H1 (cell line): ENCODE measurements at regions not wholly inside any gene's neighbourhood (a gene's known extent, or its start where the extent isn't known, plus 50 kb on each side); places are given as distances from the start of the nearest gene placed in this dataset.

Source experiments
- CTCF ChIA-PET: fragments of 300-600 bp; sonication (Branson Sonifier 250); formaldehyde crosslinking; loops from one replicate; lab custom pipeline; 2021; ENCODE audit not compliant: partially characterized antibody; lab: Charles Lee
- POLR2A ChIA-PET: fragments of 300-600 bp; sonication (Branson Sonifier 250); formaldehyde crosslinking; loops from one replicate; lab custom pipeline; 2021; ENCODE audit warnings: inconsistent platforms; ENCODE audit not compliant: partially characterized antibody; lab: Charles Lee
- DNase-seq, 2 experiments: peaks; one replicate each; pipeline versions ENCODE4 v3.0.0 to v3.0.0-alpha.2; 2010 to 2022; ENCODE audit warnings: low spot score in 2 of 2, low read depth in 1 of 2, mixed read lengths in 1 of 2
- FAIRE-seq: peaks from 2 replicates; lab custom pipeline; 2011; peaks lifted over from hg19 to GRCh38; lab: Jason Lieb, UNC
- H2AFZ ChIP-seq: 2 replicates; pipeline ENCODE4 v1.8.1; 2012; ENCODE audit warnings: low read length, inconsistent platforms
- H2AK5ac ChIP-seq: 2 replicates; pipeline ENCODE4 v1.6.1; 2013; ENCODE audit warnings: low read depth, low read length
- H2BK120ac ChIP-seq: replicated peaks from 2 replicates; pipeline ENCODE3; 2013; ENCODE audit warnings: low read depth, low read length, inconsistent platforms
- H2BK12ac ChIP-seq: 2 replicates; pipeline ENCODE4 v1.6.1; 2013; ENCODE audit warnings: low read depth, low read length
- H2BK15ac ChIP-seq: 2 replicates; pipeline ENCODE4 v1.6.1; 2013; ENCODE audit warnings: low read length
- H2BK20ac ChIP-seq: 2 replicates; pipeline ENCODE4 v1.6.1; 2013; ENCODE audit warnings: low read length
- H2BK5ac ChIP-seq: 2 replicates; pipeline ENCODE4 v1.6.1; 2013; ENCODE audit warnings: low read depth, low read length
- H3K14ac ChIP-seq: 2 replicates; pipeline ENCODE4 v1.6.1; 2013; ENCODE audit warnings: inconsistent platforms; ENCODE audit not compliant: insufficient read length
- H3K18ac ChIP-seq: 2 replicates; pipeline ENCODE4 v1.6.1; 2013; ENCODE audit warnings: low read length; ENCODE audit errors: extremely low read depth
- H3K23ac ChIP-seq: 2 replicates; pipeline ENCODE4 v1.6.1; 2013; ENCODE audit warnings: inconsistent platforms; ENCODE audit not compliant: insufficient read length
- H3K23me2 ChIP-seq: 2 replicates; pipeline ENCODE4 v1.6.1; 2013; ENCODE audit warnings: low read depth, low read length
- H3K27ac ChIP-seq: 2 replicates; pipeline ENCODE4 v1.6.1; 2011; ENCODE audit warnings: low read depth, low read length, inconsistent platforms
- H3K27me3 ChIP-seq, 4 experiments: replicated peaks in 1 of 4; 1 replicate in 1 of 4; 2 replicates in 3 of 4; pipeline versions ENCODE4 v1.6.1 to v1.8.1; 2011 to 2013; ENCODE audit warnings: low read length in 3 of 4, mild to moderate bottlenecking in 3 of 4, inconsistent platforms in 2 of 4, mixed read lengths in 2 of 4, moderate library complexity in 1 of 4; ENCODE audit not compliant: control insufficient read depth in 3 of 4, insufficient read depth in 3 of 4; ENCODE audit errors: extremely low read depth in 1 of 4
- H3K36me3 ChIP-seq, 4 experiments: 2 replicates each; pipeline versions ENCODE4 v1.6.1 to v1.8.1; 2011 to 2013; ENCODE audit warnings: mild to moderate bottlenecking in 4 of 4, low read length in 3 of 4, moderate library complexity in 2 of 4, control low read depth in 1 of 4, inconsistent platforms in 1 of 4; ENCODE audit not compliant: insufficient read depth in 4 of 4, control insufficient read depth in 2 of 4
- H3K4ac ChIP-seq: replicated peaks from 2 replicates; pipeline ENCODE3; 2013; ENCODE audit warnings: low read length, low read depth, mixed read lengths, inconsistent platforms; ENCODE audit not compliant: insufficient read length
- H3K4me1 ChIP-seq, 4 experiments: replicated peaks in 1 of 4; 1 replicate in 1 of 4; 2 replicates in 3 of 4; pipeline versions ENCODE4 v1.6.1 to v1.8.1; 2011 to 2013; ENCODE audit warnings: low read length in 3 of 4, inconsistent platforms in 2 of 4, mixed read lengths in 1 of 4; ENCODE audit not compliant: insufficient read depth in 4 of 4, control insufficient read depth in 3 of 4
- H3K4me2 ChIP-seq, 2 experiments: 2 replicates each; pipeline versions ENCODE4 v1.6.1 to v1.8.1; 2011 to 2013; ENCODE audit warnings: low read depth in 2 of 2, low read length in 2 of 2, control low read depth in 1 of 2, inconsistent platforms in 1 of 2, mild to moderate bottlenecking in 1 of 2; ENCODE audit not compliant: insufficient read depth in 1 of 2
- H3K4me3 ChIP-seq, 4 experiments: fragments of 200-600, 300-600 bp in 1 of 4; sonication (generic), shearing (Covaris generic), sonication (Bioruptor Twin) in 1 of 4; 2 replicates each; pipeline versions ENCODE4 v1.5.1 to v1.8.1; 2011 to 2016; ENCODE audit warnings: low read length in 4 of 4, low read depth in 3 of 4, control low read depth in 2 of 4, inconsistent platforms in 2 of 4, mild to moderate bottlenecking in 2 of 4, mixed read lengths in 1 of 4, moderate library complexity in 1 of 4; ENCODE audit not compliant: insufficient read depth in 2 of 4; ENCODE audit errors: extremely low read depth in 1 of 4
- H3K56ac ChIP-seq: replicated peaks from 2 replicates; pipeline ENCODE3; 2013; ENCODE audit warnings: low read depth, mild to moderate bottlenecking, mixed read lengths, low read length, inconsistent platforms; ENCODE audit not compliant: insufficient read length
- H3K79me1 ChIP-seq: 2 replicates; pipeline ENCODE4 v1.6.1; 2013; ENCODE audit warnings: low read depth, low read length, control low read depth
- H3K79me2 ChIP-seq, 2 experiments: 2 replicates each; pipeline versions ENCODE4 v1.6.1 to v1.8.1; 2012 to 2013; ENCODE audit warnings: low read length in 2 of 2, mild to moderate bottlenecking in 2 of 2, inconsistent platforms in 1 of 2; ENCODE audit not compliant: insufficient read depth in 2 of 2, control insufficient read depth in 1 of 2
- H3K9ac ChIP-seq, 4 experiments: replicated peaks in 1 of 4; 1 replicate in 1 of 4; 2 replicates in 3 of 4; pipeline versions ENCODE4 v1.6.1 to v1.8.1; 2011 to 2013; ENCODE audit warnings: low read depth in 3 of 4, low read length in 3 of 4, control low read depth in 2 of 4, mild to moderate bottlenecking in 2 of 4, moderate library complexity in 2 of 4, inconsistent platforms in 1 of 4; ENCODE audit errors: extremely low read depth in 1 of 4
- H3K9me3 ChIP-seq, 2 experiments: 2 replicates each; pipeline versions ENCODE4 v1.6.1 to v1.8.1; 2012 to 2013; ENCODE audit warnings: mild to moderate bottlenecking in 2 of 2, moderate library complexity in 2 of 2, control low read depth in 1 of 2, inconsistent platforms in 1 of 2, low read depth in 1 of 2, low read length in 1 of 2, mixed read lengths in 1 of 2; ENCODE audit not compliant: insufficient read depth in 2 of 2
- H4K20me1 ChIP-seq, 2 experiments: replicated peaks in 1 of 2; 2 replicates each; pipeline versions ENCODE3 to v1.8.1; 2011 to 2013; ENCODE audit warnings: inconsistent platforms in 2 of 2, low read length in 2 of 2, mild to moderate bottlenecking in 1 of 2; ENCODE audit not compliant: insufficient read depth in 2 of 2, control insufficient read depth in 1 of 2
- H4K5ac ChIP-seq: 2 replicates; pipeline ENCODE4 v1.6.1; 2013; ENCODE audit warnings: low read length, low read depth, mixed read lengths, inconsistent platforms; ENCODE audit not compliant: insufficient read length
- H4K8ac ChIP-seq: 2 replicates; pipeline ENCODE4 v1.8.0; 2013; ENCODE audit warnings: mild to moderate bottlenecking, moderate library complexity, low read length, inconsistent platforms; ENCODE audit not compliant: insufficient read depth; ENCODE audit errors: extremely low read depth
- H4K91ac ChIP-seq: replicated peaks from 2 replicates; pipeline ENCODE3; 2013; ENCODE audit warnings: low read length, mixed read lengths, inconsistent platforms; ENCODE audit not compliant: insufficient read length
- HDAC2 ChIP-seq, 2 experiments: fragments of 300-600 bp in 1 of 2; sonication (generic) in 1 of 2; IDR thresholded peaks; 2 replicates each; pipeline ENCODE4 v1.6.1; 2011 to 2012; ENCODE audit warnings: low read depth in 2 of 2, low read length in 2 of 2, mild to moderate bottlenecking in 2 of 2, moderate library complexity in 2 of 2, borderline replicate concordance in 1 of 2, inconsistent platforms in 1 of 2
- MAFK ChIP-seq: IDR thresholded peaks from 2 replicates; pipeline ENCODE4 v1.6.1; 2012; ENCODE audit warnings: low read depth, mild to moderate bottlenecking, improper control_type of control experiment, low read length
- TAF1 ChIP-seq: IDR thresholded peaks from 2 replicates; pipeline ENCODE4 v1.6.1; 2011; ENCODE audit warnings: mild to moderate bottlenecking, low read depth, low read length
- WGBS, 2 experiments: shearing (Covaris generic) in 1 of 2; methylation state at CpG; one replicate each; pipeline versions ENCODE4 v1.1.6 to v1.1.7; 2013 to 2015; ENCODE audit warnings: low lambda C conversion rate in 2 of 2, mixed read lengths in 2 of 2, inconsistent platforms in 1 of 2, low coverage in 1 of 2, missing lambda C conversion rate in 1 of 2; ENCODE audit not compliant: insufficient replicate concordance in 2 of 2, insufficient coverage in 1 of 2, insufficient read length in 1 of 2; ENCODE audit errors: extremely low coverage in 1 of 2, missing lambda C conversion rate in 1 of 2; 5-methylcytosine and 5-hydroxymethylcytosine counted together

GRCh38 chr2:188819792-188820191, 154.4 kb upstream of the COL3A1 start:
- H2BK20ac ChIP-seq, result no peak overlapping the region
- no peaks in the 10 kb centered on the region for H3K79me2 ChIP-seq
- H3K23me2 ChIP-seq, result no peaks in the 10 kb centered on the region
- no peak overlapping the region for H2BK12ac ChIP-seq
- no peak overlapping the region for H2BK5ac ChIP-seq
- FAIRE-seq, result no peak
- H3K4me1 ChIP-seq, result no peaks in the 10 kb centered on the region
- no peak overlapping the region for H2BK15ac ChIP-seq
- WGBS, 2 experiments, result 87% methylated on average over 3 of the region's 3 CpGs; no CpG with 5 or more reads in 1 of the 2 experiments
- H3K79me1 ChIP-seq, result no peaks in the 10 kb centered on the region
- H4K20me1 ChIP-seq, result no peaks in the 10 kb centered on the region
- H3K9me3 ChIP-seq, result no peaks in the 10 kb centered on the region; a peak in 1 of 4 replicates
- no peak overlapping the region for H4K91ac ChIP-seq
- no peak overlapping the region for H3K4ac ChIP-seq
- H2AFZ ChIP-seq, result no peak overlapping the region; the same call in 1 of the 2 replicates
- no peaks in the 10 kb centered on the region for H3K36me3 ChIP-seq
- H2BK120ac ChIP-seq, result no peak overlapping the region
- H3K4me2 ChIP-seq, result no peak overlapping the region
- H3K56ac ChIP-seq, result no peak overlapping the region
- H3K4me3 ChIP-seq, result no peak overlapping the region
- no peak overlapping the region for H2AK5ac ChIP-seq
- H4K8ac ChIP-seq, result no peak overlapping the region
- no peak overlapping the region for H3K23ac ChIP-seq
- POLR2A ChIA-PET, result no interaction called here
- no peak overlapping the region for H3K18ac ChIP-seq
- H3K9ac ChIP-seq, result no peak overlapping the region
- H4K5ac ChIP-seq, result no peak overlapping the region
- DNase-seq, result no peak
- CTCF ChIA-PET, result interaction anchor here (0.8 kb wide), 1 partner anchor 9 kb away, joined by 3 read pairs; no protein-coding TSS in a partner anchor
- H3K27ac ChIP-seq, result no peak overlapping the region
- H3K27me3 ChIP-seq, result no peaks in the 10 kb centered on the region
- H3K14ac ChIP-seq, result no peak overlapping the region
- TF ChIP-seq TAF1, result no peak
- TF ChIP-seq HDAC2 (IDR thresholded peaks at IDR 0.05; ENCODE audit: borderline replicate concordance in 1 of 2, low read depth in 2 of 2, low read length in 2 of 2), result no peak
- no peak for TF ChIP-seq MAFK
